Esophagus squamous epithelium (tissue), 5 donors: ENCODE measurements at regions not wholly inside any gene's neighbourhood (a gene's known extent, or its start where the extent isn't known, plus 50 kb on each side); places are given as distances from the start of the nearest gene placed in this dataset.

Experiments
- DNase-seq: peaks from one replicate; lab custom pipeline; 2025; lab: John Stamatoyannopoulos, UW
- H3K27ac ChIP-seq, 4 donors: fragments of 200-600 bp; sonication (generic); one replicate each; pipeline ENCODE4 v1.5.1; 2016 to 2019; ENCODE audit warnings: mild to moderate bottlenecking in 1 of 4
- H3K27me3 ChIP-seq, 4 donors: fragments of 200-600 bp; sonication (generic); 1 replicate in 3 of 4; 2 replicates in 1 of 4; pipeline versions ENCODE4 v1.5.1 to v1.6.0; 2017 to 2021; ENCODE audit warnings: antibody characterized with exemption in 1 of 4
- H3K36me3 ChIP-seq, 3 donors: fragments of 200-600 bp; sonication (generic); one replicate each; pipeline ENCODE4 v1.5.1; 2016 to 2019
- H3K4me1 ChIP-seq, 3 donors: fragments of 200-600 bp; sonication (generic); one replicate each; pipeline ENCODE4 v1.5.1; 2017 to 2019
- H3K4me3 ChIP-seq, 4 donors: fragments of 200-600 bp; sonication (generic); 1 replicate in 3 of 4; 2 replicates in 1 of 4; pipeline ENCODE4 v1.5.1; 2016 to 2019; ENCODE audit warnings: mild to moderate bottlenecking in 2 of 4, moderate library complexity in 1 of 4
- H3K9me3 ChIP-seq, 3 donors: fragments of 200-600 bp; sonication (generic); one replicate each; pipeline ENCODE4 v1.5.1; 2016 to 2019
- POLR2A ChIP-seq, 4 donors: fragments of 450-650 bp; IDR thresholded peaks; one replicate each; pipeline ENCODE4 v1.6.1; 2017; ENCODE audit warnings: antibody characterized with exemption in 4 of 4, mild to moderate bottlenecking in 4 of 4, moderate library complexity in 3 of 4
- WGBS, 2 donors: methylation state at CpG; one replicate each; pipeline ENCODE4 v1.1.5; 2018; 5-methylcytosine and 5-hydroxymethylcytosine counted together
- intact Hi-C: fragments of 100-400 bp; cut with DNase I; formaldehyde crosslinking; loops from one replicate; pipeline ENCODE4 v1.15.0; 2022
- TF ChIP-seq, protein P1 (sequence below), 6 experiments: fragments of 450-650 bp in 4 of 6; fragments of 200-600 bp in 2 of 6; sonication (generic) in 2 of 6; IDR thresholded peaks; one replicate each; pipeline ENCODE4 v1.5.1; 2016 to 2019; ENCODE audit warnings: antibody characterized with exemption in 6 of 6, mild to moderate bottlenecking in 4 of 6, moderate library complexity in 4 of 6
- donor health status: DM: yes; HTN: yes; CAD: no.

DNA sequence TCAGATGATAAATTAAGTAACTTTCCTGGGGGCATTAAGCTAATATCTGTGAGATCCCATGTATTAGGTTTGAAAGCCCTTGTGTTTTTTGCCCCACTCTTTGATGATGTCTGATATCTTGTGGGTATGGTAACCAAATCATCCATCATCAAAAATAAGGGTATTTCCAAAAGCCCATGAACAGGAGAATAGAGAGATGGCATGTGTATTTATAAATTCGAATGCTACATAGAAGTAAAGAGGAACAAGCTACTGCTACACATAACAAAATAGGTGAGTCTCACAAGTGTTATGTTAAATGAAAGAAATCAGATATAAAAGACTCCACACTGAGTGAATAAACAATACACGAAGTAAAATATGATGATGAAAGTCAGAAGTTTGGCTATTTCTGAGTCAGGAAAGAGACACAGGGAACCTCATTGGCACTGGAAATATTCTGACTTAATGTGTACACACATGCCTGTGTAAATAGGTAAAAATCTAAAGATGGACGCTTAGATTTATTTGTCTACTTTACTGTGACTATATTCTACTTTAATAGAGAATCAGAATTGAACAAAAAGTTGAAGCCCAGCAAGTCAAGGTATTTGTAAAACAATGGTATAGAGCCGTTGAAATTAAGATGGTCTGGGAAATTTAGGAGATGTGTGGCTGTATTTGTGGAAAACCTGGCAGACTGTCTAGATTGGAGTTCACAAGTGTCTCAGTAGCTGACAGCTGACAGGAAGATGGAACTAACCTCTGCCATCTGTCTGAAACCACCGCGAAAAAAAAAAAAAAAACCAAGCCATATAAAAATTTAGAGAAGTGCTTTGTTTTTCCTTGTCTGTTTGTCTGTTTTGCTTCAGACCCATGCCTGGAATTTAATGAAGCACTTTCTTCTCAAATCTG, 111.0 kb upstream of the TGFBR2 start:
- Histone ChIP-seq H3K27ac (peak overlapping the region; percentile 0 to 82 (median 78)), H3K9me3 (no peaks in the 10 kb centered on the region), H3K4me1 (peaks cover 0 to 31% (median 23%) of the 10 kb centered on the region in 3 donors), H3K36me3 (no peaks in the 10 kb centered on the region), H3K27me3 (peaks cover 0 to 3% (median 0%) of the 10 kb centered on the region in 4 donors), H3K4me3 (no peak overlapping the region)
- WGBS, 2 donors: 60 to 64% methylated on average over 6 of the region's 6 CpGs
- no peak for DNase-seq
- TF ChIP-seq, protein P1, sequence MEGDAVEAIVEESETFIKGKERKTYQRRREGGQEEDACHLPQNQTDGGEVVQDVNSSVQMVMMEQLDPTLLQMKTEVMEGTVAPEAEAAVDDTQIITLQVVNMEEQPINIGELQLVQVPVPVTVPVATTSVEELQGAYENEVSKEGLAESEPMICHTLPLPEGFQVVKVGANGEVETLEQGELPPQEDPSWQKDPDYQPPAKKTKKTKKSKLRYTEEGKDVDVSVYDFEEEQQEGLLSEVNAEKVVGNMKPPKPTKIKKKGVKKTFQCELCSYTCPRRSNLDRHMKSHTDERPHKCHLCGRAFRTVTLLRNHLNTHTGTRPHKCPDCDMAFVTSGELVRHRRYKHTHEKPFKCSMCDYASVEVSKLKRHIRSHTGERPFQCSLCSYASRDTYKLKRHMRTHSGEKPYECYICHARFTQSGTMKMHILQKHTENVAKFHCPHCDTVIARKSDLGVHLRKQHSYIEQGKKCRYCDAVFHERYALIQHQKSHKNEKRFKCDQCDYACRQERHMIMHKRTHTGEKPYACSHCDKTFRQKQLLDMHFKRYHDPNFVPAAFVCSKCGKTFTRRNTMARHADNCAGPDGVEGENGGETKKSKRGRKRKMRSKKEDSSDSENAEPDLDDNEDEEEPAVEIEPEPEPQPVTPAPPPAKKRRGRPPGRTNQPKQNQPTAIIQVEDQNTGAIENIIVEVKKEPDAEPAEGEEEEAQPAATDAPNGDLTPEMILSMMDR (IDR thresholded peaks at IDR 0.05): no peak
- TF ChIP-seq POLR2A (IDR thresholded peaks at IDR 0.05): no peak
- intact Hi-C loops: no loop called here

DNA sequence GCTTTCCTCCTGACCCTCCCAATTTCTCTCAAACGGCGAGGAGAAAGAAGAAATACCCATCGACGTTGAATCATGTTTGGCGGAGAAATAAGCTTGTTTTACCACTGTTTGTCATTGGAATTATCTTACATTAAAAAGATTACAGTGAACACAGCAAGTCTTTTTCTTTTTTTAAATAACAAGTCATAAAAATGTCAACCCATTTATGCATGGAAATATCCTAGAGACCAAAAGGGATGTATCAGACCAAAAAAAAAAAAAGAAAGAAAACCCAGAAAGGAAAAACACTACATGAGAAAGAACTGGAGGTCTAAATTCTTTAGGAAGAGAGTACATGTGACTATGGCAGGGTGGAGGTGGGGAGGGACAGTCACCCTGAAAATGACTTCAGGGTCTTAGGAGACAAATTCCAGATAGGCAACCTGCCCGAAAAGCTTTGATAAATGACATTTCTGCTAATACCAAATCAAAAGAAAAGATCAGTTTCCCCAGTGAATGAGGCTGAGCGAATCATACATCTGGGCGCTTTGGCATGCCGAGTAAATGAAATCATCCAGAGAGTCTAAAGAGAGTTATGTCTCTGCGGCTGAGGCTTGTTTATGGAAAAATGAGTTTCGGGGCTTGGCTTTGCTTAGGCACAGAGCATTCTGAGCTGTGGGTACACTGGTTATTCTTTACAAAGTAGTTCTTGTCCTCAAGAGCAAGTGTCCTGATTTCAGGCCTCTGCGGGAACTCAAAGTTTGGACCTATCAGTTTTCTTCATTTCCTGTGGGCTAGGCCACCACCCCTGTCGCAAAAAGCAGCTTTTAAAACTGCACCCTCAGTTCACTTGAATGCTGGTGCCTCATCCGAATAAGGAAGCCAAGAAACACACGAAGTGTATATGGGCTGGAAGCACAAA, 110.1 kb upstream of the TGFBR2 start:
- no peak overlapping the region for H3K4me3 ChIP-seq
- H3K36me3 ChIP-seq: no peaks in the 10 kb centered on the region
- peaks cover 0 to 3% (median 0%) of the 10 kb centered on the region in 4 donors for H3K27me3 ChIP-seq
- H3K4me1 ChIP-seq: peaks cover 0 to 31% (median 23%) of the 10 kb centered on the region in 3 donors
- peak overlapping the region; percentile 0 to 78 (median 78) for H3K27ac ChIP-seq
- TF ChIP-seq POLR2A (IDR thresholded peaks at IDR 0.05): no peak
- TF ChIP-seq, protein P1 (IDR thresholded peaks at IDR 0.05): no peak
- no peaks in the 10 kb centered on the region for H3K9me3 ChIP-seq
- intact Hi-C loops: no loop called here
- DNase-seq: no peak
- WGBS, 2 donors: 68 to 72% methylated on average over 15 of the region's 15 CpGs

DNA sequence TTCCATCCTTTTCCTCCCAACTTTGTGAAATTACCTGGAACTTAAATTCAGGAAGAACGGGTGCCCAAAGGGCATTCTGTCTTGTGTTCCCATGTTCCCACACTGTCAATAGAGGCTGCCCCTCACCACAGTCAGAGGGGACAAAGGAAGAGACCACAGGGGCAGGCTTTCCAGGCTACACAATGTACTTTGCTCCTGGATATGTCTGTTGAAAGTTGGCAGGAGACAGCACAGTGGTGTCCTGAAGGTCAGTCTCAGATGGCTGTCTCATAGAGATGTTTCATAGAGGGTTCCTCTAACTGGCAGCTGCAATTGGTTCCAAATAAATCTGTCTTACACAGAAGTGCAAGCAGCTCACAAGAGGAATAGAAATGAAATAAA, 107.8 kb upstream of the TGFBR2 start:
- DNase-seq: no peak
- Histone ChIP-seq H3K27ac (peak overlapping the region in 1 of 4 donors; percentile 78), H3K27me3 (peaks cover 0 to 3% (median 0%) of the 10 kb centered on the region in 4 donors), H3K36me3 (no peaks in the 10 kb centered on the region), H3K4me1 (peaks cover 0 to 31% (median 19%) of the 10 kb centered on the region in 3 donors), H3K9me3 (no peaks in the 10 kb centered on the region), H3K4me3 (no peak overlapping the region)
- 100% methylated on average over 1 of the region's 1 CpG for WGBS, 2 donors
- intact Hi-C loops: no loop called here
- TF ChIP-seq, protein P1 (IDR thresholded peaks at IDR 0.05): no peak
- no peak for TF ChIP-seq POLR2A (IDR thresholded peaks at IDR 0.05)

DNA sequence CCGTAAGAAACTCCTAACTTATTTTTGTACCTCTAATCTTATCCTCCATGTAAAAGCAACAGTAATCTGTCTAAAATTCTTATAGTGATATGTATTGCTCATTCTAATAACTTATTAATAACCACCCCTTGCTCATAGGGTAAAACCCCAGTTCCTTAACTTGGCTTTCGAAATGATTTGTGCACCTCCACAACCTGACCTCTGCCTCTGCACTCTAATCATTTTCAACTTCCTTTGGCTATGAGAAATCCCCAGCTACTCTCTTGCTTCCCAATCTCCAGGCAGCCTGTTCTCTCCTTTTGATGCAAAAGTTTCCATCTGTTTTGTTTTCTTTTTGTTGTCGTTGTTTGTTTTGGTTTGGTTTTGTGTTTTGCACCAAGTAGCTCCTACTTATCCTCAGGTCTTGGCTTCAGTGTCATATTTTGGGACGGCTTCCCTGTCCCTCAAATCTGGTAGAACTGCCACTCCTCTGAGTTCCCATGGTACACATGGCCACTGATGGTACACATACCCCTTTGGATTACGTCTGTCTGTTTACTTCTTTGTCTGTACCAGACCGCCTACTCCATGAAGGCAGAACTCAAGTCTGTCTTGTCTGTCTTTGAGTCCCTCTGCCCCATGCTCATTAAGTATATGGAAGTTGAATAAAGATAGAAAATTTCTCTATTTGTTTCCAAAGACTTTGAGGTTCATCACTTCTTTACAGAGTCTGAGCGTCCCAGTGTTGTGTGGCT, 105.6 kb upstream of the TGFBR2 start:
- H3K4me3 ChIP-seq: no peak overlapping the region
- TF ChIP-seq, protein P1 (IDR thresholded peaks at IDR 0.05): no peak
- no peak for TF ChIP-seq POLR2A (IDR thresholded peaks at IDR 0.05)
- no peak for DNase-seq
- intact Hi-C loops: no loop called here
- H3K27ac ChIP-seq: no peak overlapping the region
- no peaks in the 10 kb centered on the region for H3K9me3 ChIP-seq
- 85 to 88% methylated on average over 7 of the region's 7 CpGs for WGBS, 2 donors
- no peaks in the 10 kb centered on the region for H3K36me3 ChIP-seq
- H3K27me3 ChIP-seq: peaks cover 0 to 3% (median 0%) of the 10 kb centered on the region in 4 donors
- H3K4me1 ChIP-seq: peaks cover 0 to 15% (median 9%) of the 10 kb centered on the region in 3 donors
